ENCODE measurements at regions not wholly inside any gene's neighbourhood (a gene's known extent, or its start where the extent isn't known, plus 50 kb on each side); places are given as distances from the start of the nearest gene placed in this dataset.

DNA sequence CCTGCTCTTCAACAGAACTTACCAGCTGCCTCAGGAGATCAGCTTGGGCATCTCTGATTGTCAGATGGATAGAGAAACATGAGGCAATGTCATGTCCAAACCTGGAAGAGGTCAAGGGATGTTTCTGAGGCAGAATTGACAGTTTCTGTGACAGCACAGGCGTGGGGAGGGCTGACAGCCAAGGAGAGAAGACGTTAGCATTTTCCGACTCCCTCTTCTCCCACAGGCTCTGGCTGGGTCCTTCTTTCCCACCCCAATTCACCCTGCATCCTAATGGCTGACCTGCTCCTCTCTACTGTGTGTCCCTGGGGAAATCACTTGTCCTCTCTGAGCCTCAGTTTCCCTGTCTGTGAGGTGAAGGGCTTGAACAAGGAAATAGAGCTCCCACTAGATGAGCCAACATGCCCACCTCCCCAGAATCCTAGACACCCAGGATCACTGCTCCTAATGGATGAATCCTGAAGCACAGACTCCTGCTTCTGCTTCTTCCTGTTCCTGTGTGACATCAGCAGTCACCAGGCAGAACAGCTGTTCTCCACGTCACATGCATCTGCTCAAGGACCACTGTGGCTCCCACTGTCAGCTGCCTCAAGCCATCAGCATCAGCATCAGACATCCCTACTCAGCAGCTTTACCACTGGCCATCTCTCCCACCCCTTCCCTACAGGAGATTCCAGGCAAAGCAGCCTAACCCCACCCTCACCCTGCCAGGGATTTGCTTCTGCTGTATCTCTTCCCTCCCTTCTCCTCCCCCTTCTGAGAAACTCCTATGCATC, 408.0 kb downstream of the MATN1 start:
- ChIA-PET POLR2A (no interaction called here), SMC1A (ENCODE audit: uncharacterized antibody, unreplicated experiment) (no interaction called here), RAD21 (ENCODE audit: unreplicated experiment) (no interaction called here), CTCF (no interaction called here)
- intact Hi-C loops (cut with micrococcal nuclease; ENCODE audit: unreplicated experiment) = no loop called here
- no peak for DNase-seq (ENCODE audit: low read depth, low spot score)
- Histone ChIP-seq H3K36me3 (ENCODE audit: control insufficient read depth in 2 of 2, insufficient read depth in 2 of 2, low read length in 1 of 2) (no peaks in the 10 kb centered on the region), H3K79me2 (ENCODE audit: control insufficient read depth, insufficient read depth, low read length) (no peaks in the 10 kb centered on the region), H4K20me1 (ENCODE audit: control insufficient read depth, insufficient read depth) (no peaks in the 10 kb centered on the region; the same call in 1 of the 2 replicates), H3K27me3 (replicated peaks in 1 of 2; ENCODE audit: control insufficient read depth in 2 of 2, insufficient read depth in 2 of 2, low read length in 1 of 2) (no peaks in the 10 kb centered on the region; a peak in 2 of 4 replicates), H3K4me2 (ENCODE audit: control insufficient read depth, insufficient read depth) (no peak overlapping the region), H3K27ac (ENCODE audit: control insufficient read depth, insufficient read depth) (no peak overlapping the region), H3K9me3 (replicated peaks; ENCODE audit: control insufficient read depth, insufficient read depth, low read length) (no peaks in the 10 kb centered on the region; the same call in 2 of the 3 replicates), H3K4me3 (no peak overlapping the region), H2AFZ (ENCODE audit: control insufficient read depth, low read depth, low read length) (no peak overlapping the region), H3K9ac (ENCODE audit: control insufficient read depth, insufficient read depth, low read length) (no peak overlapping the region), H3K4me1 (ENCODE audit: control insufficient read depth, insufficient read depth, low read length) (no peaks in the 10 kb centered on the region)
- TF ChIP-seq CREM (IDR thresholded peaks at IDR 0.05; ENCODE audit: low read depth) (peak; percentile 62), RAD51 (IDR thresholded peaks at IDR 0.05) (no peak), TARDBP (IDR thresholded peaks at IDR 0.05; ENCODE audit: borderline replicate concordance) (no peak), RFX5 (IDR thresholded peaks at IDR 0.05; ENCODE audit: low read depth, low read length) (peak; percentile 89), CREB1 (IDR thresholded peaks at IDR 0.05; ENCODE audit: low read depth) (peak; percentile 82), RUNX3 (IDR thresholded peaks at IDR 0.05; ENCODE audit: low read length) (no peak), ZSCAN29 (IDR thresholded peaks at IDR 0.05) (no peak)
- TF ChIP-seq, protein P1, sequence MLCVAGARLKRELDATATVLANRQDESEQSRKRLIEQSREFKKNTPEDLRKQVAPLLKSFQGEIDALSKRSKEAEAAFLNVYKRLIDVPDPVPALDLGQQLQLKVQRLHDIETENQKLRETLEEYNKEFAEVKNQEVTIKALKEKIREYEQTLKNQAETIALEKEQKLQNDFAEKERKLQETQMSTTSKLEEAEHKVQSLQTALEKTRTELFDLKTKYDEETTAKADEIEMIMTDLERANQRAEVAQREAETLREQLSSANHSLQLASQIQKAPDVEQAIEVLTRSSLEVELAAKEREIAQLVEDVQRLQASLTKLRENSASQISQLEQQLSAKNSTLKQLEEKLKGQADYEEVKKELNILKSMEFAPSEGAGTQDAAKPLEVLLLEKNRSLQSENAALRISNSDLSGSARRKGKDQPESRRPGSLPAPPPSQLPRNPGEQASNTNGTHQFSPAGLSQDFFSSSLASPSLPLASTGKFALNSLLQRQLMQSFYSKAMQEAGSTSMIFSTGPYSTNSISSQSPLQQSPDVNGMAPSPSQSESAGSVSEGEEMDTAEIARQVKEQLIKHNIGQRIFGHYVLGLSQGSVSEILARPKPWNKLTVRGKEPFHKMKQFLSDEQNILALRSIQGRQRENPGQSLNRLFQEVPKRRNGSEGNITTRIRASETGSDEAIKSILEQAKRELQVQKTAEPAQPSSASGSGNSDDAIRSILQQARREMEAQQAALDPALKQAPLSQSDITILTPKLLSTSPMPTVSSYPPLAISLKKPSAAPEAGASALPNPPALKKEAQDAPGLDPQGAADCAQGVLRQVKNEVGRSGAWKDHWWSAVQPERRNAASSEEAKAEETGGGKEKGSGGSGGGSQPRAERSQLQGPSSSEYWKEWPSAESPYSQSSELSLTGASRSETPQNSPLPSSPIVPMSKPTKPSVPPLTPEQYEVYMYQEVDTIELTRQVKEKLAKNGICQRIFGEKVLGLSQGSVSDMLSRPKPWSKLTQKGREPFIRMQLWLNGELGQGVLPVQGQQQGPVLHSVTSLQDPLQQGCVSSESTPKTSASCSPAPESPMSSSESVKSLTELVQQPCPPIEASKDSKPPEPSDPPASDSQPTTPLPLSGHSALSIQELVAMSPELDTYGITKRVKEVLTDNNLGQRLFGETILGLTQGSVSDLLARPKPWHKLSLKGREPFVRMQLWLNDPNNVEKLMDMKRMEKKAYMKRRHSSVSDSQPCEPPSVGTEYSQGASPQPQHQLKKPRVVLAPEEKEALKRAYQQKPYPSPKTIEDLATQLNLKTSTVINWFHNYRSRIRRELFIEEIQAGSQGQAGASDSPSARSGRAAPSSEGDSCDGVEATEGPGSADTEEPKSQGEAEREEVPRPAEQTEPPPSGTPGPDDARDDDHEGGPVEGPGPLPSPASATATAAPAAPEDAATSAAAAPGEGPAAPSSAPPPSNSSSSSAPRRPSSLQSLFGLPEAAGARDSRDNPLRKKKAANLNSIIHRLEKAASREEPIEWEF (IDR thresholded peaks at IDR 0.05; ENCODE audit: insufficient replicate concordance, low read depth, low read length) = no peak
- no TSS peak for BruUV-seq (replicated peaks)
- FAIRE-seq = no peak
- no peak for ATAC-seq
- WGBS (ENCODE audit: insufficient coverage, insufficient replicate concordance, low lambda C conversion rate, missing lambda C conversion rate) = 7% methylated on average over 4 of the region's 4 CpGs
- in situ Hi-C loops (cut with MboI) = no loop called here
